SU-DHL-6 (cell line): ENCODE measurements at regions not wholly inside any gene's neighbourhood (a gene's known extent, or its start where the extent isn't known, plus 50 kb on each side); places are given as distances from the start of the nearest gene placed in this dataset.

Experiments
- EZH2phosphoT487 ChIP-seq: fragments of 200-600 bp; sonication (generic), shearing (Covaris generic); conservative IDR thresholded peaks from 2 replicates; pipeline ENCODE4 v1.6.1; 2018; ENCODE audit warnings: mild to moderate bottlenecking, antibody characterized with exemption, low read length, moderate library complexity, mixed read lengths
- TF ChIP-seq, protein P1 (sequence below): fragments of 200-600 bp; sonication (generic); IDR thresholded peaks from one replicate; pipeline ENCODE4 v1.5.1; 2017; ENCODE audit warnings: antibody characterized with exemption, mild to moderate bottlenecking, low read length, moderate library complexity; ENCODE audit not compliant: insufficient read depth, poor library complexity, severe bottlenecking

DNA sequence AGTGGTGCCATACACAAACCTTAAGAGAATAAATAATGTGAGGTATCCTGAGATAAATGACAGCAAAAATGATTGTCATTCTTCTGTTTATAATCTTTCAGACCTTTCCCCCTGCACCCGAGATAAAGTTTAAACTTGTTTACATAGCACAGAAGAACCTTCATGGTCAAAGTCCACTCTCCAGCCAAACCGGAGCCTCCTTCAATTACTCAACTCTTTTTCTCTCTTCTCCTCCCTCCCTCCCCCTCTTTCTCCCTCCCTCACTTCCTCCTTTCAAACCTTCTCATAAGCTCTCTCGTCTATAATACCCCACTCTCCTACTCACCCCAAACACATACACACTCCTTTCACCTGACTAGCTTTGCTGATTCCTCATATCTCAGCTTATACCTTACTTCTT lies 198.9 kb downstream of the EFHB start:
- TF ChIP-seq, protein P1, sequence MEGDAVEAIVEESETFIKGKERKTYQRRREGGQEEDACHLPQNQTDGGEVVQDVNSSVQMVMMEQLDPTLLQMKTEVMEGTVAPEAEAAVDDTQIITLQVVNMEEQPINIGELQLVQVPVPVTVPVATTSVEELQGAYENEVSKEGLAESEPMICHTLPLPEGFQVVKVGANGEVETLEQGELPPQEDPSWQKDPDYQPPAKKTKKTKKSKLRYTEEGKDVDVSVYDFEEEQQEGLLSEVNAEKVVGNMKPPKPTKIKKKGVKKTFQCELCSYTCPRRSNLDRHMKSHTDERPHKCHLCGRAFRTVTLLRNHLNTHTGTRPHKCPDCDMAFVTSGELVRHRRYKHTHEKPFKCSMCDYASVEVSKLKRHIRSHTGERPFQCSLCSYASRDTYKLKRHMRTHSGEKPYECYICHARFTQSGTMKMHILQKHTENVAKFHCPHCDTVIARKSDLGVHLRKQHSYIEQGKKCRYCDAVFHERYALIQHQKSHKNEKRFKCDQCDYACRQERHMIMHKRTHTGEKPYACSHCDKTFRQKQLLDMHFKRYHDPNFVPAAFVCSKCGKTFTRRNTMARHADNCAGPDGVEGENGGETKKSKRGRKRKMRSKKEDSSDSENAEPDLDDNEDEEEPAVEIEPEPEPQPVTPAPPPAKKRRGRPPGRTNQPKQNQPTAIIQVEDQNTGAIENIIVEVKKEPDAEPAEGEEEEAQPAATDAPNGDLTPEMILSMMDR: no peak
- no peak for TF ChIP-seq EZH2phosphoT487
